Lower leg skin (tissue), 3 donors: ENCODE measurements at regions not wholly inside any gene's neighbourhood (a gene's known extent, or its start where the extent isn't known, plus 50 kb on each side); places are given as distances from the start of the nearest gene placed in this dataset.

Experiments
- POLR2A ChIP-seq, 2 donors: fragments of 450-650 bp; IDR thresholded peaks; one replicate each; pipeline ENCODE4 v1.6.1; 2016 to 2017; ENCODE audit warnings: antibody characterized with exemption in 2 of 2, mild to moderate bottlenecking in 1 of 2, moderate library complexity in 1 of 2
- TF ChIP-seq, protein P1 (sequence below), 3 donors: fragments of 450-650 bp; IDR thresholded peaks; one replicate each; pipeline ENCODE4 v1.5.1; 2016; ENCODE audit warnings: antibody characterized with exemption in 3 of 3, mild to moderate bottlenecking in 3 of 3, moderate library complexity in 2 of 3

GRCh38 chr11:97702951-97703350 lies 1313.1 kb downstream of the JRKL start:
- TF ChIP-seq POLR2A (IDR thresholded peaks at IDR 0.05), result no peak
- TF ChIP-seq, protein P1, sequence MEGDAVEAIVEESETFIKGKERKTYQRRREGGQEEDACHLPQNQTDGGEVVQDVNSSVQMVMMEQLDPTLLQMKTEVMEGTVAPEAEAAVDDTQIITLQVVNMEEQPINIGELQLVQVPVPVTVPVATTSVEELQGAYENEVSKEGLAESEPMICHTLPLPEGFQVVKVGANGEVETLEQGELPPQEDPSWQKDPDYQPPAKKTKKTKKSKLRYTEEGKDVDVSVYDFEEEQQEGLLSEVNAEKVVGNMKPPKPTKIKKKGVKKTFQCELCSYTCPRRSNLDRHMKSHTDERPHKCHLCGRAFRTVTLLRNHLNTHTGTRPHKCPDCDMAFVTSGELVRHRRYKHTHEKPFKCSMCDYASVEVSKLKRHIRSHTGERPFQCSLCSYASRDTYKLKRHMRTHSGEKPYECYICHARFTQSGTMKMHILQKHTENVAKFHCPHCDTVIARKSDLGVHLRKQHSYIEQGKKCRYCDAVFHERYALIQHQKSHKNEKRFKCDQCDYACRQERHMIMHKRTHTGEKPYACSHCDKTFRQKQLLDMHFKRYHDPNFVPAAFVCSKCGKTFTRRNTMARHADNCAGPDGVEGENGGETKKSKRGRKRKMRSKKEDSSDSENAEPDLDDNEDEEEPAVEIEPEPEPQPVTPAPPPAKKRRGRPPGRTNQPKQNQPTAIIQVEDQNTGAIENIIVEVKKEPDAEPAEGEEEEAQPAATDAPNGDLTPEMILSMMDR (IDR thresholded peaks at IDR 0.05), result no peak
